ENCODE measurements at regions not wholly inside any gene's neighbourhood (a gene's known extent, or its start where the extent isn't known, plus 50 kb on each side); places are given as distances from the start of the nearest gene placed in this dataset.
A peak's percentile ranks its signal among the peaks of the same experiment; 100 is the strongest.

- DNase-seq (ENCODE audit: low read depth in 2 of 2): no peak
Observed at GRCh38 chr18:72360634-72361033, 183.5 kb downstream of the CBLN2 start.

- peak; percentile 24 to 29 for DNase-seq (ENCODE audit: low read depth in 2 of 2)
Observed at GRCh38 chr18:72342933-72343332, 201.2 kb downstream of the CBLN2 start.

GRCh38 chr18:72339976-72340375 is 204.2 kb downstream of the CBLN2 start:
- no peak for DNase-seq (ENCODE audit: low read depth in 2 of 2)

- no peak for DNase-seq (ENCODE audit: low read depth in 2 of 2)
Observed at GRCh38 chr18:72336786-72337185, 207.4 kb downstream of the CBLN2 start.

GRCh38 chr18:72329533-72329932 is 214.6 kb downstream of the CBLN2 start:
- DNase-seq (ENCODE audit: low read depth in 2 of 2): no peak

GRCh38 chr18:72325307-72325706 is 218.8 kb downstream of the CBLN2 start:
- no peak for DNase-seq (ENCODE audit: low read depth in 2 of 2)

- DNase-seq (ENCODE audit: low read depth in 2 of 2): no peak
Observed at GRCh38 chr18:72324677-72325076, 219.5 kb downstream of the CBLN2 start.

- no peak for DNase-seq (ENCODE audit: low read depth in 2 of 2)
Observed at GRCh38 chr18:72316497-72316896, 227.6 kb downstream of the CBLN2 start.

- no peak for DNase-seq (ENCODE audit: low read depth in 2 of 2)
Observed at GRCh38 chr18:72283148-72283925, 260.8 kb downstream of the CBLN2 start.

- no peak for DNase-seq (ENCODE audit: low read depth in 2 of 2)
Observed at GRCh38 chr18:72273025-72273424, 271.1 kb downstream of the CBLN2 start.

GRCh38 chr18:72261590-72261989 is 282.6 kb downstream of the CBLN2 start:
- DNase-seq (ENCODE audit: low read depth in 2 of 2): no peak

- no peak for DNase-seq (ENCODE audit: low read depth in 2 of 2)
Observed at GRCh38 chr18:72246076-72246475, 298.1 kb downstream of the CBLN2 start.

GRCh38 chr18:72235422-72235821 is 308.7 kb downstream of the CBLN2 start:
- DNase-seq (ENCODE audit: low read depth in 2 of 2): no peak

GRCh38 chr18:72233106-72233505 is 311.0 kb downstream of the CBLN2 start:
- no peak for DNase-seq (ENCODE audit: low read depth in 2 of 2)

- DNase-seq (ENCODE audit: low read depth in 2 of 2): no peak
Observed at GRCh38 chr18:72232644-72233043, 311.5 kb downstream of the CBLN2 start.

- DNase-seq (ENCODE audit: low read depth in 2 of 2): no peak
Observed at GRCh38 chr18:72225958-72226357, 318.2 kb downstream of the CBLN2 start.

GRCh38 chr18:72223733-72224132 is 320.4 kb downstream of the CBLN2 start:
- no peak for DNase-seq (ENCODE audit: low read depth in 2 of 2)

GRCh38 chr18:72208920-72209676 is 335.0 kb downstream of the CBLN2 start:
- DNase-seq (ENCODE audit: low read depth in 2 of 2): no peak

GRCh38 chr18:72207280-72207679 is 336.9 kb downstream of the CBLN2 start:
- no peak for DNase-seq (ENCODE audit: low read depth in 2 of 2)

GRCh38 chr18:72206814-72207213 is 337.3 kb downstream of the CBLN2 start:
- no peak for DNase-seq (ENCODE audit: low read depth in 2 of 2)

- DNase-seq (ENCODE audit: low read depth in 2 of 2): no peak
Observed at GRCh38 chr18:72201032-72201431, 343.1 kb downstream of the CBLN2 start.

GRCh38 chr18:72197591-72197990 is 346.6 kb downstream of the CBLN2 start:
- DNase-seq (ENCODE audit: low read depth in 2 of 2): no peak

- no peak for DNase-seq (ENCODE audit: low read depth in 2 of 2)
Observed at GRCh38 chr18:72194072-72194471, 350.1 kb downstream of the CBLN2 start.

All from fibroblast of skin of left biceps (primary cell).